GM21390 (cell line): ENCODE measurements at regions not wholly inside any gene's neighbourhood (a gene's known extent, or its start where the extent isn't known, plus 50 kb on each side); places are given as distances from the start of the nearest gene placed in this dataset.
"Not testable (repeated sequence)": the region's sequence is repeated elsewhere in the genome, so short reads cannot be mapped to it uniquely, and the experiment has no call there.

Experiments used
- ATAC-seq: cut with Tn5 transposase; IDR thresholded peaks from one replicate; pipeline ENCODE4 v1.9.1; 2021; ENCODE audit not compliant: unreplicated experiment

GRCh38 chr7:149930374-149931068 lies 56.8 kb downstream of the ATP6V0E2 start:
- ATAC-seq, result not testable (repeated sequence)

- ATAC-seq, result not testable (repeated sequence)
Observed at GRCh38 chr7:149933776-149934175, 60.0 kb downstream of the ATP6V0E2 start.

- ATAC-seq, result not testable (repeated sequence)
Observed at GRCh38 chr7:149947346-149947745, 73.6 kb downstream of the ATP6V0E2 start.

- ATAC-seq, result not testable (repeated sequence)
Observed at GRCh38 chr7:149948444-149948843, 74.7 kb downstream of the ATP6V0E2 start.

GRCh38 chr7:149949863-149950577 lies 76.3 kb downstream of the ATP6V0E2 start:
- not testable (repeated sequence) for ATAC-seq

- ATAC-seq, result not testable (repeated sequence)
Observed at GRCh38 chr7:149950578-149950924, 76.8 kb downstream of the ATP6V0E2 start.

- not testable (repeated sequence) for ATAC-seq
Observed at GRCh38 chr7:149951579-149951978, 77.8 kb downstream of the ATP6V0E2 start.

- not testable (repeated sequence) for ATAC-seq
Observed at GRCh38 chr7:149958880-149959279, 85.1 kb downstream of the ATP6V0E2 start.

GRCh38 chr7:149960863-149961262 lies 87.1 kb downstream of the ATP6V0E2 start:
- ATAC-seq, result not testable (repeated sequence)

- not testable (repeated sequence) for ATAC-seq
Observed at GRCh38 chr7:149961878-149962277, 88.1 kb downstream of the ATP6V0E2 start.

- not testable (repeated sequence) for ATAC-seq
Observed at GRCh38 chr7:149962685-149963319, 89.0 kb downstream of the ATP6V0E2 start.

- ATAC-seq, result not testable (repeated sequence)
Observed at GRCh38 chr7:149963985-149964384, 90.2 kb downstream of the ATP6V0E2 start.

GRCh38 chr7:149966444-149966843 lies 92.7 kb downstream of the ATP6V0E2 start:
- ATAC-seq, result not testable (repeated sequence)

GRCh38 chr7:149972977-149973376 lies 99.2 kb downstream of the ATP6V0E2 start:
- ATAC-seq, result not testable (repeated sequence)

- not testable (repeated sequence) for ATAC-seq
Observed at GRCh38 chr7:149973681-149974080, 99.9 kb downstream of the ATP6V0E2 start.

- not testable (repeated sequence) for ATAC-seq
Observed at GRCh38 chr7:149975608-149976007, 101.8 kb downstream of the ATP6V0E2 start.

- not testable (repeated sequence) for ATAC-seq
Observed at GRCh38 chr7:149978537-149978936, 104.8 kb downstream of the ATP6V0E2 start.

- ATAC-seq, result not testable (repeated sequence)
Observed at GRCh38 chr7:149978944-149979343, 105.2 kb downstream of the ATP6V0E2 start.

- not testable (repeated sequence) for ATAC-seq
Observed at GRCh38 chr7:149982537-149983112, 108.9 kb downstream of the ATP6V0E2 start.

GRCh38 chr7:149986866-149987265 lies 113.1 kb downstream of the ATP6V0E2 start:
- not testable (repeated sequence) for ATAC-seq

- not testable (repeated sequence) for ATAC-seq
Observed at GRCh38 chr7:149991652-149992302, 118.0 kb downstream of the ATP6V0E2 start.
